Stomach (tissue), 8 donors: ENCODE measurements at regions not wholly inside any gene's neighbourhood (a gene's known extent, or its start where the extent isn't known, plus 50 kb on each side); places are given as distances from the start of the nearest gene placed in this dataset.

ENCODE experiments used
- DNase-seq, 2 donors: peaks; one replicate each; pipeline versions ENCODE4 v3.0.0 to v3.0.0-alpha.2; 2013 to 2019
- H3K27ac ChIP-seq, 5 donors: fragments of 200-600 bp in 4 of 5; sonication (generic) in 4 of 5; one replicate each; pipeline ENCODE4 v1.5.1; 2013 to 2019; ENCODE audit warnings: mild to moderate bottlenecking in 1 of 5, moderate library complexity in 1 of 5
- H3K27me3 ChIP-seq, 3 donors: fragments of 200-600 bp; sonication (generic); one replicate each; pipeline ENCODE4 v1.5.1; 2017 to 2019; ENCODE audit warnings: mixed run types in 1 of 3
- H3K36me3 ChIP-seq, 4 donors: fragments of 200-600 bp; sonication (generic); 1 replicate in 3 of 4; 2 replicates in 1 of 4; pipeline ENCODE4 v1.5.1; 2016 to 2019
- H3K4me1 ChIP-seq, 4 donors: fragments of 200-600 bp; sonication (generic); one replicate each; pipeline ENCODE4 v1.5.1; 2016 to 2019
- H3K4me3 ChIP-seq, 4 donors: fragments of 200-600 bp; sonication (generic) in 3 of 4; one replicate each; pipeline ENCODE4 v1.5.1; 2016 to 2019; ENCODE audit warnings: mild to moderate bottlenecking in 1 of 4
- H3K9me3 ChIP-seq, 4 donors: fragments of 200-600 bp; sonication (generic); one replicate each; pipeline ENCODE4 v1.5.1; 2016 to 2019
- EP300 ChIP-seq: sonication (generic); formaldehyde crosslinking; IDR thresholded peaks from one replicate; pipeline ENCODE4 v1.6.1; 2017; ENCODE audit warnings: antibody characterized with exemption
- POLR2A ChIP-seq, 4 donors: fragments of 450-650 bp; IDR thresholded peaks; one replicate each; pipeline ENCODE4 v1.6.1; 2016; ENCODE audit warnings: antibody characterized with exemption in 4 of 4, control low read depth in 2 of 4, mild to moderate bottlenecking in 1 of 4, moderate library complexity in 1 of 4
- POLR2AphosphoS5 ChIP-seq, 3 donors: sonication (generic); formaldehyde crosslinking; IDR thresholded peaks; one replicate each; pipeline ENCODE4 v1.6.1; 2016; ENCODE audit warnings: antibody characterized with exemption in 3 of 3
- WGBS, 5 donors: extraction: QIAGEN DNeasy Blood & Tissue Kit in 3 of 5; methylation state at CpG; one replicate each; pipeline versions ENCODE4 v1.1.5 to v1.1.7; 2013 to 2018; 5-methylcytosine and 5-hydroxymethylcytosine counted together
- intact Hi-C: fragments of 100-400 bp; cut with DNase I; formaldehyde crosslinking; loops from one replicate; pipeline ENCODE4 v1.15.1; 2023; ENCODE audit warnings: low total_unique reads
- TF ChIP-seq, protein P1 (sequence below), 7 experiments: fragments of 450-650 bp in 4 of 7; fragments of 200-600 bp in 3 of 7; sonication (generic) in 3 of 7; IDR thresholded peaks; one replicate each; pipeline ENCODE4 v1.5.1; 2016 to 2019; ENCODE audit warnings: antibody characterized with exemption in 7 of 7, control low read depth in 2 of 7, mild to moderate bottlenecking in 1 of 7
- donor health status: healthy with polysubstance abuse.
- donor health status: Bipolar disorder and iron deficiency.
- donor health status: healthy.

DNA sequence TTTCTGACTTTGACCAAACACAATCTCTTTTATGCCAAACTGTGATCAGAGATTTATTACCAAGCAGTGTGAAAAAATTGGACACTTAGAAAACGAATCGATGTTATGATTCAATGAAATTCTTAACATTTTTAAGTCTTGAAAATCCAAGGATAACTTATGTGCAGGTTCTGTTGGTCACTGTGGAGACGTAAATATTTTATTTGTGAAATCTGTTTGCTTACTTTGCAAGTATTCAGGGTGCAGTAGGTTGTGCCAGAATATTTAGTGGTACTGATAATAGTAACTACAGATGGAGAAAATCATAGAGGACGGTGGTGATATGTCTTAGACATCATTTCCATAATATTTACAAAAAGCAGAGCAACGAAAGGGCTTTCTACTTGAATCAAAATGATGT is 97.3 kb downstream of the BMP2 start:
- Histone ChIP-seq H3K9me3 (no peaks in the 10 kb centered on the region), H3K27me3 (no peaks in the 10 kb centered on the region), H3K4me1 (no peaks in the 10 kb centered on the region), H3K36me3 (no peaks in the 10 kb centered on the region), H3K27ac (no peak overlapping the region), H3K4me3 (no peak overlapping the region)
- no peak for DNase-seq
- intact Hi-C loops, result no loop called here
- TF ChIP-seq POLR2A (IDR thresholded peaks at IDR 0.05), result no peak
- 38 to 47% (median 43%) methylated on average over 5 of the region's 5 CpGs for WGBS, 5 donors

DNA sequence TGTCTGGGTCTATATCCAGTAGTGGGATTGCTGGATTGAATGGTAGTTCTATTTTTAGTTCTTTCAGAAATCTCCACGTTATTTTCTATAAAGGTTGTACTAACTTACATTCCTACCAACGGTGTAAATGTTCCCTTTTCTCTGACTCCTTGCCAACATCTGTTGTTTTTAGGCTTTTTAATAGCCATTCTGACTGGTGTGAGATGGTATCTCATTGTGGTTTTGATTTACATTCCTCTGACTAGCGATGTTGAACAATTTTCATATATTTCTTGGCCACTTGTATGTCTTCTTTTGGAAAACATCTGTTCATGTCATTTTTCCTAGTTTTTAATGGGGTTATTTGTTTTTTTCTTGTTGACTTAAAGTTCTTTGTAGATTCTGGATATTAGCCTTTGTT is 99.3 kb downstream of the BMP2 start:
- 33 to 48% (median 46%) methylated on average over 3 of the region's 3 CpGs for WGBS, 5 donors
- Histone ChIP-seq H3K27me3 (no peaks in the 10 kb centered on the region), H3K4me3 (no peak overlapping the region), H3K27ac (no peak overlapping the region), H3K4me1 (no peaks in the 10 kb centered on the region), H3K9me3 (no peaks in the 10 kb centered on the region), H3K36me3 (no peaks in the 10 kb centered on the region)
- no peak for DNase-seq
- intact Hi-C loops, result no loop called here
- TF ChIP-seq POLR2A (IDR thresholded peaks at IDR 0.05) (no peak), EP300 (no peak), POLR2AphosphoS5 (IDR thresholded peaks at IDR 0.05) (no peak)
- TF ChIP-seq, protein P1, sequence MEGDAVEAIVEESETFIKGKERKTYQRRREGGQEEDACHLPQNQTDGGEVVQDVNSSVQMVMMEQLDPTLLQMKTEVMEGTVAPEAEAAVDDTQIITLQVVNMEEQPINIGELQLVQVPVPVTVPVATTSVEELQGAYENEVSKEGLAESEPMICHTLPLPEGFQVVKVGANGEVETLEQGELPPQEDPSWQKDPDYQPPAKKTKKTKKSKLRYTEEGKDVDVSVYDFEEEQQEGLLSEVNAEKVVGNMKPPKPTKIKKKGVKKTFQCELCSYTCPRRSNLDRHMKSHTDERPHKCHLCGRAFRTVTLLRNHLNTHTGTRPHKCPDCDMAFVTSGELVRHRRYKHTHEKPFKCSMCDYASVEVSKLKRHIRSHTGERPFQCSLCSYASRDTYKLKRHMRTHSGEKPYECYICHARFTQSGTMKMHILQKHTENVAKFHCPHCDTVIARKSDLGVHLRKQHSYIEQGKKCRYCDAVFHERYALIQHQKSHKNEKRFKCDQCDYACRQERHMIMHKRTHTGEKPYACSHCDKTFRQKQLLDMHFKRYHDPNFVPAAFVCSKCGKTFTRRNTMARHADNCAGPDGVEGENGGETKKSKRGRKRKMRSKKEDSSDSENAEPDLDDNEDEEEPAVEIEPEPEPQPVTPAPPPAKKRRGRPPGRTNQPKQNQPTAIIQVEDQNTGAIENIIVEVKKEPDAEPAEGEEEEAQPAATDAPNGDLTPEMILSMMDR (IDR thresholded peaks at IDR 0.05), result no peak

DNA sequence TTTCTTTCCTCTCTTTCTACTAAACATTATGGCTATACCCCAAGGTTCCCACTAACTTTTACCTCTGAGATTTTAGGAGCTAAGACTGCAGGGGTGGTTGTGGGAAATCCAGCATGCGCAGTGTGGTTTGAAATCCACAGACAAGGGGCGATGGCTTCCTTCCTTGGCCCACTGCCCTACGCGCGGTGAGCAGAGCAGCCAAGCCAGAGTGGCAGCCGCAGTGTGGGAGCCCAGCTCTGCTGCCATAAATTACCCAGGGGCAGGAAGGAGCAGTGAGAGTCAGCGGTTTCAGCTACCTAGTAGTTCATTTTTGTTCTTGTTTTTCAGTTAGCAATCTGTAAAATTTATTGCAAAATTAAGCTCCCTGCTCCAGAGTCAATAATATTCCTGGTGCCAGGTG is 101.4 kb downstream of the BMP2 start:
- DNase-seq, result no peak
- no peaks in the 10 kb centered on the region for H3K9me3 ChIP-seq
- H3K27ac ChIP-seq, result no peak overlapping the region
- WGBS, 5 donors, result 69 to 85% (median 72%) methylated on average over 7 of the region's 7 CpGs
- H3K4me1 ChIP-seq, result no peaks in the 10 kb centered on the region
- no peaks in the 10 kb centered on the region for H3K36me3 ChIP-seq
- H3K27me3 ChIP-seq, result no peaks in the 10 kb centered on the region
- intact Hi-C loops, result no loop called here
- TF ChIP-seq, protein P1 (IDR thresholded peaks at IDR 0.05), result no peak
- TF ChIP-seq EP300, result no peak
- TF ChIP-seq POLR2AphosphoS5 (IDR thresholded peaks at IDR 0.05), result no peak
- no peak for TF ChIP-seq POLR2A (IDR thresholded peaks at IDR 0.05)
- H3K4me3 ChIP-seq, result no peak overlapping the region

DNA sequence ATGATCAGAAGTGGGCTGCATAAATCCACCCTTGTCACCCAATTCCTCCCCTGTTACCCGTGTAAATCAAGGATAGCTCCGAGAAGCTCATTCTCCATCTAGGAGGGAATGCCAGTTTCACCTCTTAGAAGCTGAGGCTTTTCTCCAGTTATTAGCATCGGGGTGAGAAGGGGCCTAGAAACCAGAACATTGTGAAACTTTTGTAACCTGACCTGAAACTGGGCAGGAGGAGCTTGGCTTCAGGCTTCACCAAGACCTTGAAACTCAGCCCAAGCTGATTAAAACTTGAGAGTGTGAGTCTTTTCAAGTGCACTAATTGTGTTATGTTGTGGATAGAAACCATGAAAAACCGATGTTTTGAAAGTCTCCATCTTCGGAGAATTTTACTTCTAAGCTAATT is 103.1 kb downstream of the BMP2 start:
- no peak for DNase-seq
- intact Hi-C loops, result no loop called here
- TF ChIP-seq, protein P1 (IDR thresholded peaks at IDR 0.05), result no peak
- TF ChIP-seq POLR2A (IDR thresholded peaks at IDR 0.05) (no peak), EP300 (no peak), POLR2AphosphoS5 (IDR thresholded peaks at IDR 0.05) (no peak)
- WGBS, 5 donors, result 61 to 73% (median 70%) methylated on average over 5 of the region's 5 CpGs
- H3K27me3 ChIP-seq, result no peaks in the 10 kb centered on the region
- no peaks in the 10 kb centered on the region for H3K36me3 ChIP-seq
- H3K4me3 ChIP-seq, result no peak overlapping the region
- no peaks in the 10 kb centered on the region for H3K9me3 ChIP-seq
- no peak overlapping the region for H3K27ac ChIP-seq
- H3K4me1 ChIP-seq, result no peaks in the 10 kb centered on the region

DNA sequence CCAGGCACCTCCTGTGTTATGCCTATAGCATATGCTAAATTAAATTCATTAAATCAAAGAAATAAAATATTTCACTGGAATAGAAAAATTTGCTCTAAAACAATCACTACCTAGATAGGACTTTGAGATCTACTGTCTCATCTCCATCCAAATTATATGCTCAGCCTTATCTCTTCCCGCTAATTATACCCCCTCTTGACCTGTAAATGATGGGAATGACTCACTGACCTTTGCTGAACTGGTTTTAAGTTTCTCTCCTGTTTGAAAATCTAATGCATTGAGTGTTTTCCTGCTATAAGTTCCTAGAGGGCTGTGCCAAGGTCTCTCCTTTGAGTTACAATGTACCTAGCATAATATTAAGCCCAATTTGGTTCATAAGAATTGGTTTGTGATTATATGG is 110.1 kb downstream of the BMP2 start:
- 30 to 63% (median 44%) methylated on average over 1 of the region's 1 CpG for WGBS, 5 donors
- intact Hi-C loops, result no loop called here
- Histone ChIP-seq H3K4me1 (no peaks in the 10 kb centered on the region), H3K27me3 (no peaks in the 10 kb centered on the region), H3K9me3 (no peaks in the 10 kb centered on the region), H3K27ac (no peak overlapping the region), H3K36me3 (no peaks in the 10 kb centered on the region), H3K4me3 (no peak overlapping the region)
- no peak for TF ChIP-seq POLR2AphosphoS5 (IDR thresholded peaks at IDR 0.05)
- TF ChIP-seq, protein P1 (IDR thresholded peaks at IDR 0.05), result no peak
- TF ChIP-seq EP300, result no peak
- no peak for TF ChIP-seq POLR2A (IDR thresholded peaks at IDR 0.05)
- no peak for DNase-seq
